Inflammatory macrophage (primary cell): ENCODE measurements at regions not wholly inside any gene's neighbourhood (a gene's known extent, or its start where the extent isn't known, plus 50 kb on each side); places are given as distances from the start of the nearest gene placed in this dataset.

Experiments
- DNase-seq, 2 donors: peaks; one replicate each; pipeline ENCODE4 v3.0.0-alpha.2; 2020 to 2022

DNA sequence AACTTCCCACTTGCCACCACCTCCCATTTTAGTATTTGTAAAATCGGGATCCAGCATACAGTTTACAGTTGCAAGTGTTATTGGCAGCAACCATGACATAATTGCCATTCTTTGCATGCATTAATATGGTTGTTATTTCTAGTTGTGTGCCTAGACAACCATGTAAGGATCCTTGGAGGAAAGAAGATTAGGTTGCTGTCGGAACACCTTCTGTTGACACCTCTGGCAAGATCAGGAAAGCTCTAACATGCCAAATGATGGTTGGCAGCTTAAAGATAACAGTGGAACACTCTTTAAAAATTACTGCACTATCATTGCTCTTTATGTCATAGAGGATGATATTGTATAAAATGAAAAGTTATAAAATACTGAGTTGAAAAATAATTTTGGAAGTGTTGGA lies 313.5 kb upstream of the RARB start:
- no peak for DNase-seq

DNA sequence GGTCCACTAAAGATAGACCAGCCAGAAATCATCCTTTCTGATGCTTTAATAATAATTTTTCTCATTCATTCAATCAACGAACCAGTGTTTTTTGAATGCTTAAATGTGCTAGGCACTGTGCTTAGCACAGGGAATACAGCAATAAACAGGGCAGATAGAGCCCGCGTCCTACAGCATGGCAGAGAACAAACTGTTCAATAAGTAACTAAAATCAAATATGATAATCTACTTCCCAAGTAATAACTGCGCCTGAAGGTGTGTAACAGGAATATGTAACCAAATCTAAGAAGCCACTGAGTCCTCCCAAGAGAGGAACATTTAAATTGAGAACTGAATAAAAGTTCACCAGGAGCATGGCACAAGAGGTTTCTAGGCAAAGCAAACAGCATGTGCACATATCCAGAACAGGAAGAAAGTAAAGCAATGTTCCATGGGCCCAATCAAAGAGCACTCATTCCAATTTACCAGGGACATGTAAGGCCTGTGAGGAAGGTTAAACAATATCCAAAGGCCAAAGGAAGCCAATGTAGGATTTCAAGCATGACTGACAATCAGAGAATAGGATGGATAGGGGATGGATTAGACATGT lies 311.0 kb upstream of the RARB start:
- DNase-seq, result no peak

DNA sequence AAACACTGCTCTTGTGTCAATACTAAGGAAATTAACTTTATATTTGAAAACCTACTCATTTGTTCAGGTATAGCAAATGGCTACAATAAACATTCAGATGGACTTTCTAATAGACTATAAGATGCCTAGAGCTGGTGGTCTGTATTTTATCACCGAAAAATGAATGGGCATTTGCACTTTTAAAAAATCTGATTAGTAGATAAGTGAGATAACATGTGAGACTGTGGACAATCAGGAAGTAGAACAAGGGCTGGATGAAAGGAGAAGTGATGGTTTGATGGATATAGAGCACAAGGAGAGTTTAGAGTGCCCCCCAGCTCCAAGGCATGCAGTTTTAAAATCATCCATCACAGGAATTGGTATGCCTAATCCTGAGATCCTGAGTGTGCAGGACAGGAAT lies 308.4 kb upstream of the RARB start:
- DNase-seq, result no peak

DNA sequence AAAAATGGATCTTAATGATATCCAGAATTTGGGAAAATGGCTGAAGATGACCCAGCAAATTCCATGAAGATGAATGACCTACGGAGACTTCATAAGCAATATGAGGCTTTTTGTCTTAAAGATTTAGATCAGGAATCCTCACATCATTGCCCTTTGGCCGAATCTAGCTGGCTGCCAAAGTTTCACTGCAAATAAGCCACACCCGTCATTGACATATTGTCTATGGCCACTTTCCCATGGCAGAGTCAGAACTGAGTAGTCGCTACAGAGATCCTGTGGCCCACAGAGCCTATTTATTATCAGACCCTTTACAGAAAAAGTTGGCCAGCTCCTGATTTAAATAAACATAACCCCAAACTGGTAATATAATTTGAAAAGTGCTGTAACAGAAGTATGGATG lies 307.4 kb upstream of the RARB start:
- no peak for DNase-seq

DNA sequence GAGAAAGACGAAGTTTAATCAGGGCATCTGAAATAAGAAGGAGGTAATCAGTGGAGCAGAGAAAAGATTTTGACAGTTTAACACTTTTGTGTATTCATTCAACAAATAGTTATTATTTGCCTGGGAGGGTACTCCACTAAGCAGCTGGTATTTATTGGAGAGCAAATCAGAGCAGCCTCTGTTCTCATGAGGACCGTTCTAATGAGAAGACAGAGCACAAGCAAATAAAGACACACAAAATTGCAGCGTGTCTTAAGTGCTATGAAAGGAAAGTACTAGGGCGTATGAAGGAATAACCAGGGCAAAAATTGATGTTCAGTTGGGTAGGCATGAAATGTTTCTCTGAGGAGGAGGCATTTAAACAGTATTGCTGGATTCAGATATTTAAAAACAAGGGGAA lies 302.9 kb upstream of the RARB start:
- DNase-seq, result no peak

DNA sequence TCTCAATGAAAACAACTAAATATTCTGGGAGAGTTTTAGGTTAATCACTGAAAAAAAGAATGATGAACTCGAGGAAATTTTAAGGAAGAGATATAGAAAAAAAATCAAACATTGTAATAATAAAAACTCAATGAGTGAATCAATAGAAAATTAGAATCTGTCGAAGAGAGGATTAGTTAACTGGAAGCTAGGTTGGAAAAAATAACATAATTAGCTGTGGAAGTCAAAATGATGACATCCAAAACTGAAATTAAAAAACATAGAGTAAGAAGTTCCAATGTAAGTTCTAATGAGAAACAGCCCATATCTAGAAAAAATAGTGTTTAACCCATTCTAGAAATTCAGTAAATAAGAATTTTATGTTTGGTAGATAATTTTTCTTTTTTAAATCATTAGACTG lies 299.3 kb upstream of the RARB start:
- DNase-seq, result no peak

DNA sequence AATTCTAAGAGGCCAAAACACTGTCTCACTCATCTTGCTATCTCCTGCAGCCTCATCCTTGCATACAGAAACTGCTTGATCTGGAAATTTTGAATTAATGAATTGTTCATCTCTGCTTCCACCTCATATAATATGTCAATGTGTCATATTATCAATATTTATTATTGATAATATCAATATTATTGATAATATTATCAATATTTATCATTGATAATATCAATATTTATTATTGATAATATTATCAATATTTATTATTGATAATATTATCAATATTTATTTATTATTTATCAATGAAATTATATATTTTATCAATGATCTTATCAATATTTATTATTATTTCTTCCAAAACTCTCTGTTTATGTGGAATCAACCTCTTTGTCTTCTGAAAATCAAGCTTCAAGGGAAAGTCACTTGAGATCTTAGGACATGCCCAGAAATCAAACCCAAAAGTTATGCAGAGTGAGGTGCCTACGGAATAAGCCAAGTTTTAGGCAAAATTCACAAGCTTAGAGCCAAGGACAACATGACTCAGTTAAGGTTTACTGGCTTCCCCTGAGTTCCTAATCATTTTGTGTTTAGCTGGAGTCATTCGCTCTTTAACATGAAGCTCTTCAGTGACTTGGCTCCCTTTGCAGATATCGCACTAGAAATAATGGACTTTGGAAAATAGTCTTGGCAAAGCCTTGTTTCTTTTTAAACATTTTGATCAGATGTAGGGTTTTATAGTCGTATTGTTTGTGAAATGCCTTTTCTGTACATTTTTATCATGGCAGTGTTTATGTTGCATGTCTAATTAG lies 297.1 kb upstream of the RARB start:
- no peak for DNase-seq

DNA sequence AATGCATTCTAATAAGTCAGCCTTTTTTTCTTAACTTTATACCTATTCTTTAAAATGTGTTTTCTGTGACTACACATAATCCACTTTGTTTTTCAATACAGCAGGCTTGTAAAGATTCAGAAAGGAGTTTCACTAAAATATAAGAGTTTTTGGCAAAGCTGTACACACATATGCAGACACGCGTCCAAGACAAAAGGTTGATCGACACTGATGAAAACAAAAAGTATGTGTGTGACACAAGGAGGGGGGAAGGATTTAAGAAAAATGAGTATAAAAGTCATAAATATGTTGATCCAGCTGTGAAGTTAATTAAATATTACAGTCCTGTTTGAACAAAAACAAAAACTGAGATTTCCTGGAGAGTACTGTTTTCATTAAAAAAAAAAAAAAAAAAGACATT lies 294.5 kb upstream of the RARB start:
- no peak for DNase-seq

DNA sequence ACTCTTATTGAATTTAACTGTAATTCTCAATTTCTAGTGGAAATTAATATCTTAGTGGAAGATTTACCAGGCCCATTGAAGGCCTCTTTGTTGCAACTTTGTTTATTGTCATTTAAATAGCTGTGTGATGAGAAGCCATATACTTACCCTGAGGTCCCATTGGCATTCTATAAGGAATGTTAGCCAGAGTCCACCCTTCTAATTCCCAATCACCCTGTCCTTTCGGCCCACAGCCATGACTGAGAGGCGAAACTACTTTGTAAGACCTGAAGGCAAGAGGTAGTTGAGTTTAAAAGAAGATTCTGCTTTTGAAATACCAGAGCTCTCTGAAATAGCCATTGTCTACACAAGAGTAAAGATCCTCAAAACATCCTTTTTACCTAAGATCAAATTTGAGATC lies 290.5 kb upstream of the RARB start:
- DNase-seq, result no peak

DNA sequence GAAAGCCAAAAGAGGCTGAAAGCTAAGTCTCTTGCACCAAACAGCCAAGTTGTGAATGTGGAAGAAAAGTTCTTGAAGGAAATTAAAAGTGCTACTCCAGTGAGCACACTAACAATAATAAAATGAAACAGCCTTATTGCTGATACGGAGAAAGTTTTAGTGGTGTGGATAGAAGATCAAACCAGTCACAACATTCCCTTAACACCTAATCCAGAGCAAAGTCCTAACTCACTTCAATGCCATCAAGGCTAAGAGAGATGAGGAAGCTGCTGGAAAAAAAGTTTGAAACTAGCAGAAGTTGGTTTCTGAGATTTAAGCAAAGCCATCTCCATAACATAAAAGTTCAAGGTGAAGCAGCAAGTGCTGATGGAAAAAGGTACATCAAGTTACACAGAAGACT lies 288.8 kb upstream of the RARB start:
- no peak for DNase-seq

DNA sequence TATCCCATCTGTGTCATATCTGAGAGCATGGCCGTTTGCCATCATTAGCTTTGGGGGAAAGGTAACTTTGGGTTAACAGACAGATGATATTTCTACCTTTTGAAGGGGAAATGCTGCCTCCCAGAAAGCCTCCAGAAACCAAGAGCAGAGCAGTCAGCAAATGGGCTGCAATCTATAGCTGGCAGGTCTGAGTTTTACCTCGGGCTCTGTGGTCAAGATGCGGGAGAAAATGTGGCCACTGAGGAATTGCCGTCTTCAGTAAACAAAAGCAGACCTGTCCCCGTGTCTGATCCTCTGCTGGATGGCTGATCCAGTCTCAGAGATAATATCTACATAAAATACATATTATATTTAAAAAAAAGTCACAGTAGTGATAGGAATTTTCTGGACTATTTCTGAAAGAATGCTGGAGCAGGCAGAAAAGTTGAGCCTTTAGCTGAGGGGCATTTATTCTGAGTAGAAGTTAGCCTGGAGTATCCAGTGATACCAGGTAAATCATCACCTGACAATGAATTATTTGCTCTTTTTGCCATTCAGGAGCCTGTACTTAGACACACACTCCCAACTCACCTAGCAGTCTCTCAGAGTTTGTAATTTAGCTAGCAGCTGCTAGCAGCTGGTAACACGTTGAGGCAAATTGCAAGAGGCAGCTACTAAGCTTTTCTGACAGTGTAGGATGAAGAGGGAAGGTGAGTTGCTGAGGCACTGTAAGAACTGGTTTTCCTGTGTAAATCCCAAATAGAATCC lies 285.3 kb upstream of the RARB start:
- no peak for DNase-seq

DNA sequence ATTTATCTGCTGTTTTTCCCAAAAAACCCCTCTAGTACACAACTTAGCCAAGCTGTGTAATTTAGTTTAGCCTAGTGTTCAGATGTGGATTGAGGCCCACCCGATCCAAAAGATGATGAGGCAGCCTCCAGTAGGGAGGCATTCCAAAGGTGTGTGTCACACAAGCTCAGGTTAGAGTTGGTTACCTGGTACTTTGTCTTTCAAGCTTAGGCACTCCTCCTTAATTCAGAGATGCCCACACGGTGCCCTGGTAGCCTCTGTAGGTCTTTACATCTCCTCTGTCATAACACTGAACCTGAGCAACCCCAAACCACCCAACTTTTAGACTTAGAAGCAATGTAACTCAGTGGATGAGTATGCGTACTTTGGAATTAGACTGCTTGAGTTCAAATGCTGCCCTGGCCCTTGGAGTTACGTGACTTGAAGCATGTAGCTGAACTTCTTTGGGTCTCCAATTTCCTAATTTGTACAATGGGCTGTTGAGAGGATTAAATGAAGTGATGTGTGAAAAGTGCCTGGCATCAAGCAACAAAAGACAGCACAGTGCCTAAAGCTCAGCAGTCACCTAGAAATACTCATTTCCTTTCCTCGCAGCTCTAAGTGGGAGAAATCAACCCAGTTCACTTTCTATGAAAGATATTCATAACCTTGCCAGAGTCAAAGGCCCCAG lies 284.6 kb upstream of the RARB start:
- DNase-seq, result no peak

DNA sequence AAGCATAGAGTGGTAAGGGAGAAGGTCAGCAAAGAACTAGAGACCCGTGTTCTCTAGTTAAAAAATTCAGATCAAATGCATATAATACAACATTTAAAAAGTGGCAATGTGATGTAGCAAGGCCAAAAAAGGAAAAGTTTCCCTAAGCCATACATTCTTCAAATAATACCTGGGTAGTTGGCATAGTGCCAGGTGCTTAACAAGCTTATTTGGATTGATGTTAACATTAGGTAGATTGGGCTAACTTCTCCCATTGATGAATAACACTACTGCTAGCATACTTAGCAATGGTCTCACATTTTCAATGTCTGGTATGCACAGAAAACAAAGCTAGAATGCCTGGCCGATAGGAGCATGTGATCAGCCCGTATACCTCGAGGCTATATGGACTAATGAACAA lies 283.6 kb upstream of the RARB start:
- no peak for DNase-seq

DNA sequence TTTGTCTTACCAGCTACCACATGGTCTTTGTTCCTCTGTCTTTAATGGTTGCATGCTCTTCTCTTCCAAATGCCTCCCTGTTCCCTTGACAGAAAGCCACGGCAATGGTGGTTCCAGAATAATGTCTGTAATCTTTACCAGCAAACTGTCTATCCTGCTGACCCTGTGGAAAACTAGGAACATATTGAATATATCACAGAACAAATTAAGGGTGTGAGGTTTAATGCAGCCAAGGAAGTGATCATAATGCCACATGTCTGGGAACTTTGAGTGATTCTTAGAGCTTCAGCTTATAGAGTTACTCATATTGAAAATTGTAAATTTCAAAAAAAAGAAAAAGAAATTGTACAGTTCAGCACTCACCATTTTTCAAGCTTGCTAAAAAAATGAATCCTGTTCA lies 282.9 kb upstream of the RARB start:
- no peak for DNase-seq

DNA sequence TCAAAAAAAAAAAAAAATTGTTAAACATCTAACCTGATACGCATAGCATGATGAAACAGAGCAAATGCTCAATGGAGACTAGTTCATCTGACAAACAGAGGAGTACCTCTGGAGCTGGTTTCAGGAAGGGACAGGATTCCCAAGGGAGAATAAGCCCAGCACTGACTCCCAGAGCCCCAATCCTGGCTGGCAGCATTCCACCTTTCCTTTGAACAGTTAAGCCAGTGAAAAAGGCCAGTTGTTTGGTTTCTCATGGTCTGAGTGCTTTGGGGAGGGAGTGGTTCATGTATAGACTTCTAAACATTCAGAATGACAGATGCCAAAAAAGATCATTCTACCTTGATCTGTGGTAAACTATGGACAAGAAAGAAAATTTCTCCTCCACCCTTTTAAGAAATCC lies 277.9 kb upstream of the RARB start:
- no peak for DNase-seq

DNA sequence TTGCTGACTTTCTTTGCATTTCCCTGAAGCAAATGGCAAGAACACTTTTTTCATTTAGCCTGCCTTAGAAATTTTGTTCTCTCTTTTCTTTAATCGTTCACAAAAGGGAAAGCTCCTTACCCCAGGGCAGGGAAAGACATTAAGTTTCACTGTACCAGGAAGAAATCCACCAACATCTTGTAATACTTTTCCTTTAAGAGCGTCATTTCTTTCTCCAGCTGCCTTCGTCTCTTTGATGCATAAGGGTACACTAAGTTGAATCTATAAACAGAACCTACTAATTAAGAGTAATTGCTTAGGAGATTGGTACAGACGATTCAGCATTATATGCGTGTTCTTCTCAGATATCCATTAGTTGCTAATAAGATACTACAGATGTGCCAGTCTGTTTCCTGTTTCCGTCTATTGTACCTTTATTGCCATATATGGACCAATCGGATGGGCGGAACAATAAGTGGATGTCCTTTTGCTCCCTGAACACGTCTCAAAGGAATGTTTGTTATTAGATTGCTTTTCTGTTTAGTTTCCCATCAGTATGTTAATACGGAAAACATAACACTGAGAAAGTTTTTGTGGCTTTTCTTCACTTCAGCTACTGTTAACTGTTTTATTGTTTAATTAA lies 276.7 kb upstream of the RARB start:
- no peak for DNase-seq

DNA sequence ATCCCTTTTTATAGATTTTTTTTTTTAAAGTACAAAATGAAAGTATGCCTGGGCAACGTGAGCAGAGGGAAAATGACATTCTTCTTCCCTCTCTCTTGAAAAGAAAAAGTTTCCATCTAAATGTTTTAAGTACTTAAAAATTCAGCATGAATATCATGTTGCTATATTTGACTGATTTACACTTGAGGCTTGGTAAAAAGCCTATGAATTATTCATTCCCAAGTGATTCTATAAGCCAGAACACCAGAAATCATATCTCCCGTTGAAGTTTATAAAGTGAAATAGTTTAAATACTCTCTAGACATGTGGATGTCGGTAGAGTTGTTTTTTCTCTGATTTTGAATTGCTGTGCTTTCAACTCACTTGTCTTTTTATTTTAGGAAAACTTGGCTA lies 276.2 kb upstream of the RARB start:
- no peak for DNase-seq

DNA sequence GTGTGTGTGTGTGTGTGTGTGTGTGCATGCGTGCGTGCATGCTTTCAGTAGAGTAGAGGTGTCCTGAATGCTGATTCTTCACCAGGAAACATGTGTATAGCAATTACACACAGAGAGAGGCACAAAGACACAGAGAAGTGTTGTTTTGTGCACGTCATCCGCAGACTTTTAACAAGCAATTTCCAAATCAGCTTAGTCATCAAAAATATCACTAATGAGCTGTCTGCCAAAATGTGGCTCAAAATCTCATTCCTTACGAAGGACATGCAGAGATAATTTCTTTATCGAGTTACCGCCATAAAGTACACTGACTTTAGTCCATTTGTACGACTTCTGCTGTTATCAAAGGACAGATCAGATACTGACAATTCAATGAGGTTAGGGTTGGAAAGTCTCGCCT lies 274.9 kb upstream of the RARB start:
- no peak for DNase-seq

DNA sequence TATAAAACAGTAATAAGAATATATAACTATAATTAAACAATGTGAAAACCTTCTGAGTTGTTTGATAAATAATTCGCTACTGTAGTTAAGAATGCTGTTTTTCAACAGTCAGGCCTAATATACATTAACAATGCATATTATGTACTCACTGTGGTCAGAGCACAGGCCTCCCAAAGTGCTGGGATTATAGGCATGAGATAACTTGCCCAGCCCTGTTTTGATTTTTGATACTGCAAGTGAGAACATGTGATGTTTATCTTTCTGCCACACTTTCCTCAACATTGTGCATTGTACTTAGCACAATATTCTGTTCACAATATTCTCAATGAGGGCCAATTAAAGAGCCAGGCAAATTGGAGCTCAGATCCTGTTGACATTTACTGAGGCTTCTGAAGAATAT lies 274.5 kb upstream of the RARB start:
- DNase-seq, result no peak

DNA sequence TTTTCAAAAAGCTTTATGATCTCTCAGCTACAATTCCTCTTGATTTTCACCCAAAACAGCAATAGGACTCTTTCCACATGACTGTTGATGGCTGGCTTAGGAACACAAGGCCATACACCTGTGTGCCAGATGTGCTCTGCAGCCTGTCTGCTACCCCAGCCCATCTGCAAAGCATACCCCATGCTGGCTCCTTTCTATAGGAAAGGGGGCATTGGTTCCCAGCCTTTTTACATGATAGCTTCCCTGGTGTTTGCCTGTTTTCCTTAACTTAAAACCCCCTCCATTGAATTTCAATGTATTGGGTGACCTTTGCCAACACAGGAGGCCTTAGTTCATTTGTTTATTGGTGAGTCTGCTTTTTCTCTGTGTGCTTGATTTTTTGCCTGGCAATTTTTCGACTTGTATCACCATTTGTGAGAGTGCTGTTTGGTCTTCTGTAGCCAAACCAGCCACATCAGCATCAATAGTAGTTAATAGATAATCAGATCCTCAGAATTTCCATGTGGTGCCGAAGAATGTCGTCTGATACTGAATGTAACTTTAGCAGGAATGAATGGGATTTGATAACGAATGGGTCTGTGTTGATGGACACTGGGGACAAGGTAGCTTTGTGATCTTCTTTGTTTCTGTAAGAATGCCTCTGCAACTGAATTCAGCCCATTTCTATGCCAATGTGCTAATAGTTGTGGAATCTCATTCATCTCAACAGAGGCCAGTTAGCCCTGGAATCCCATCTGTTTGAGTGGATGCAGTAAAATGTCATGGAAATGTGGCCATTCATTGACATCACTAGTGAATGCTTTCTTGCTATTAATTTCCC lies 272.2 kb upstream of the RARB start:
- DNase-seq, result no peak

DNA sequence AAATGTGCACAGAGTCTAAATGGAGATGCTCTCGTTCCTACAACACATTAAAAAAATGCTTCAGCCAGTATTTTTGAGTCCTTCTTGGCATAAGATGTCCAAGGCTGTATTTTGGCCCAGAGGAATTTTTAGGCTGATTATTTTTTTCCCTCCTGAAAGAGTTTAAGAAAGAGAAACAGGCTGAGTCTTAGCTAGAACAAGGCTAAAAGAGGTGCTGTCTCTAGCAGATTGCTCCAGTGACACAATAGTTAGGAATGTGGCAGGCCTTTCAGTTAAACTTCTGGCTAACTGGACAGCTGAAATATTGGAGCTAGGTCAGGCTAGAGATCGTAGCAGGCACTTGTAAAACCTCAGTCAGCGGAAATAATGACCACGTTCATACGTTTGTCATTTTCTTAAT lies 271.4 kb upstream of the RARB start:
- no peak for DNase-seq

DNA sequence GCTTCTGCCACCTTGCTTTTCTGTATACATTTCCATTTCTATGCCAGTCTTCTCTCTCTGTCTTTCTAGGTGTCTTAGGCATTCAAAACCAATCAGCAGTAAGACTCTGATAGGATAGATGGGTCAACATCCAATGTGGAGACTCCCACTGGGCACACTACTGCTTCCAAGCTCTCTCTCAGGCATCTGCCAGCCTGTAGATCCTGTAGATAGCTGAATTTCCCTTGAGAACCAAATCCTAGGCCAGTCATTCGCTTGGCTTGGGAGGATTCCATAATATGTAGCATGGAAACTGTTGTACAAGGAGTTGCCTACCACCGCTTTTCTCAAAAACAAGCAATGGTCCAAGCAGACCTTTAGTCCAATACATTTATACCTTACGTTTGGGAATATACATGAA lies 262.8 kb upstream of the RARB start:
- DNase-seq, result no peak
